Neural cell (in vitro differentiated cells): ENCODE measurements at regions not wholly inside any gene's neighbourhood (a gene's known extent, or its start where the extent isn't known, plus 50 kb on each side); places are given as distances from the start of the nearest gene placed in this dataset.

Experiments used
- CTCF ChIP-seq: fragments of 450-650 bp; IDR thresholded peaks from 2 replicates; pipeline ENCODE4 v1.5.1; 2014; ENCODE audit warnings: antibody characterized with exemption, mild to moderate bottlenecking, moderate library complexity; ENCODE audit not compliant: poor library complexity, severe bottlenecking
- POLR2AphosphoS5 ChIP-seq: IDR thresholded peaks from 2 replicates; pipeline ENCODE4 v1.6.1; 2012
- RAD21 ChIP-seq: fragments of 450-650 bp; conservative IDR thresholded peaks from 2 replicates; pipeline ENCODE4 v1.6.1; 2014; ENCODE audit warnings: antibody characterized with exemption, mild to moderate bottlenecking, moderate library complexity

DNA sequence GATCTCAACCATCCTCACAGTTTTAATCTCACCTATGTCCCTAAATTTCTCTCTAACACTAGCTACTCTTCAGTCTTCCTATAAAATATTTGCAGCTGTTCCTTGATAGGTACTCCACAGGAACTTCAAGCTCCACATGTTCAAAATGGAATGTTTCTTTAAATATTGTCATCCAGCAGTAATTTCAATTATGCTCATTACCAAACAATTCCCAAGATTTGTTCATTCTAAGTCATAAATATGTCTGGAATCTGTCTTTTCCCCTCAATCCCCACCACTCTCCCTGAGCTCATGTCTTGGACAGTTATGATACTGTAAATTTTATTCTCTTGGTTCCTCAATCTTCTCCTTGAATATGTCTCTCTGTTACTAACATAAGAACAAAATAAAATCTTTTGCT is 214.4 kb downstream of the NRIP1 start:
- TF ChIP-seq POLR2AphosphoS5 (no peak), RAD21 (no peak), CTCF (no peak)
